H9 (cell line): ENCODE measurements at regions not wholly inside any gene's neighbourhood (a gene's known extent, or its start where the extent isn't known, plus 50 kb on each side); places are given as distances from the start of the nearest gene placed in this dataset.

Source experiments
- DNase-seq: peaks from one replicate; pipeline ENCODE4 v3.0.0-alpha.2; 2017
- H2AFZ ChIP-seq: one replicate; pipeline ENCODE4 v1.6.1; 2013; ENCODE audit warnings: mild to moderate bottlenecking, low read length, control low read depth, moderate library complexity
- H2AK5ac ChIP-seq: 2 replicates; pipeline ENCODE4 v1.6.1; 2013; ENCODE audit warnings: low read length, control low read depth, mixed read lengths; ENCODE audit not compliant: insufficient read length
- H2BK120ac ChIP-seq: one replicate; pipeline ENCODE4 v1.6.1; 2013; ENCODE audit warnings: low read depth, mild to moderate bottlenecking, low read length, control low read depth, inconsistent platforms; ENCODE audit not compliant: poor library complexity, severe bottlenecking
- H2BK12ac ChIP-seq: 2 replicates; pipeline ENCODE4 v1.6.1; 2013; ENCODE audit warnings: low read length, control low read depth, mixed read lengths, low read depth; ENCODE audit not compliant: insufficient read length
- H2BK15ac ChIP-seq: 2 replicates; pipeline ENCODE4 v1.6.1; 2013; ENCODE audit warnings: low read depth, low read length, control low read depth
- H2BK20ac ChIP-seq: one replicate; pipeline ENCODE4 v1.6.1; 2013; ENCODE audit warnings: low read depth, mild to moderate bottlenecking, low read length, control low read depth, inconsistent platforms; ENCODE audit not compliant: poor library complexity, severe bottlenecking
- H2BK5ac ChIP-seq: 2 replicates; pipeline ENCODE4 v1.6.1; 2013; ENCODE audit warnings: low read length, control low read depth, mixed read lengths; ENCODE audit not compliant: insufficient read length
- H3K14ac ChIP-seq: 2 replicates; pipeline ENCODE4 v1.6.1; 2013; ENCODE audit warnings: low read length, control low read depth; ENCODE audit not compliant: insufficient read depth
- H3K18ac ChIP-seq: 2 replicates; pipeline ENCODE4 v1.6.1; 2013; ENCODE audit warnings: low read depth, mild to moderate bottlenecking, mixed read lengths, low read length, control low read depth; ENCODE audit not compliant: insufficient read length
- H3K23ac ChIP-seq: 2 replicates; pipeline ENCODE4 v1.6.1; 2013; ENCODE audit warnings: low read length, control low read depth, mixed read lengths, low read depth; ENCODE audit not compliant: insufficient read length
- H3K23me2 ChIP-seq: 2 replicates; pipeline ENCODE4 v1.6.1; 2013; ENCODE audit warnings: low read depth, mild to moderate bottlenecking, mixed read lengths, low read length, control low read depth; ENCODE audit not compliant: insufficient read length, poor library complexity, severe bottlenecking
- H3K27ac ChIP-seq: 2 replicates; pipeline ENCODE4 v1.5.1; 2013; ENCODE audit warnings: low read length, control low read depth, mixed read lengths, low read depth; ENCODE audit not compliant: insufficient read length
- H3K27me3 ChIP-seq: 2 replicates; pipeline ENCODE4 v1.6.1; 2013; ENCODE audit warnings: low read length, control low read depth, inconsistent platforms; ENCODE audit not compliant: insufficient read depth
- H3K4ac ChIP-seq: 2 replicates; pipeline ENCODE4 v1.6.1; 2013; ENCODE audit warnings: low read depth, mild to moderate bottlenecking, control low read depth, inconsistent platforms, low read length, moderate library complexity
- H3K4me1 ChIP-seq: 2 replicates; pipeline ENCODE4 v1.6.1; 2013; ENCODE audit warnings: low read length, control low read depth, inconsistent platforms; ENCODE audit not compliant: insufficient read depth
- H3K4me2 ChIP-seq: 2 replicates; pipeline ENCODE4 v1.6.1; 2013; ENCODE audit warnings: low read length, control low read depth, mixed read lengths; ENCODE audit not compliant: insufficient read length, insufficient read depth
- H3K56ac ChIP-seq: 2 replicates; pipeline ENCODE4 v1.6.1; 2013; ENCODE audit warnings: low read depth, mild to moderate bottlenecking, mixed read lengths, low read length, control low read depth; ENCODE audit not compliant: insufficient read length
- H3K79me1 ChIP-seq: 2 replicates; pipeline ENCODE4 v1.6.1; 2013; ENCODE audit warnings: low read depth, mild to moderate bottlenecking, moderate library complexity, low read length, control low read depth, inconsistent platforms; ENCODE audit not compliant: insufficient read depth, poor library complexity, severe bottlenecking
- H3K79me2 ChIP-seq: 2 replicates; pipeline ENCODE4 v1.6.1; 2013; ENCODE audit warnings: low read length, control low read depth, inconsistent platforms; ENCODE audit not compliant: insufficient read depth
- H3K9ac ChIP-seq: 2 replicates; pipeline ENCODE4 v1.6.1; 2013; ENCODE audit warnings: low read length, control low read depth, mixed read lengths; ENCODE audit not compliant: insufficient read length; ENCODE audit errors: extremely low read depth
- H3K9me3 ChIP-seq: one replicate; pipeline ENCODE4 v1.6.1; 2013; ENCODE audit warnings: low read depth, low read length, inconsistent platforms; ENCODE audit not compliant: control insufficient read depth
- H3T11ph ChIP-seq: one replicate; pipeline ENCODE4 v1.6.1; 2013; ENCODE audit warnings: mild to moderate bottlenecking, low read length, control low read depth, inconsistent platforms
- H4K20me1 ChIP-seq: one replicate; pipeline ENCODE4 v1.6.1; 2013; ENCODE audit not compliant: control insufficient read depth, insufficient read length, insufficient read depth
- H4K5ac ChIP-seq: 2 replicates; pipeline ENCODE4 v1.6.1; 2013; ENCODE audit warnings: low read depth, mild to moderate bottlenecking, mixed read lengths, low read length, control low read depth; ENCODE audit not compliant: insufficient read length
- H4K8ac ChIP-seq: replicated peaks from 2 replicates; pipeline ENCODE4 v1.6.1; 2013; ENCODE audit warnings: low read length, control low read depth, mixed read lengths, low read depth; ENCODE audit not compliant: insufficient read length
- H4K91ac ChIP-seq: 2 replicates; pipeline ENCODE4 v1.6.1; 2013; ENCODE audit warnings: low read depth, mild to moderate bottlenecking, moderate library complexity, mixed read lengths, low read length, control low read depth; ENCODE audit not compliant: insufficient read length
- H3K27ac Mint-ChIP-seq, 3 experiments: 2 replicates in 2 of 3; 3 replicates in 1 of 3; pipeline ENCODE4 v1.8.0; 2020 to 2021; ENCODE audit warnings: mixed read lengths in 3 of 3, mild to moderate bottlenecking in 1 of 3, moderate library complexity in 1 of 3
- H3K27me3 Mint-ChIP-seq: 2 replicates; pipeline ENCODE4 v1.8.0; 2021; ENCODE audit warnings: low read depth, mild to moderate bottlenecking, moderate library complexity, mixed read lengths
- H3K36me3 Mint-ChIP-seq, 3 experiments: 2 replicates in 2 of 3; 3 replicates in 1 of 3; pipeline ENCODE4 v1.8.0; 2020 to 2021; ENCODE audit warnings: low read depth in 3 of 3, mixed read lengths in 3 of 3; ENCODE audit not compliant: insufficient read depth in 1 of 3
- H3K4me1 Mint-ChIP-seq, 2 experiments: 2 replicates each; pipeline ENCODE4 v1.8.0; 2020; ENCODE audit warnings: mixed read lengths in 2 of 2
- H3K4me3 Mint-ChIP-seq, 2 experiments: 2 replicates in 1 of 2; 3 replicates in 1 of 2; pipeline ENCODE4 v1.8.0; 2020 to 2021; ENCODE audit warnings: mild to moderate bottlenecking in 2 of 2, mixed read lengths in 2 of 2, moderate library complexity in 1 of 2
- H3K9me3 Mint-ChIP-seq, 2 experiments: 2 replicates in 1 of 2; 3 replicates in 1 of 2; pipeline ENCODE4 v1.8.0; 2020; ENCODE audit warnings: mild to moderate bottlenecking in 2 of 2, mixed read lengths in 2 of 2, moderate library complexity in 1 of 2
- WGBS: extraction: QIAGEN DNeasy Blood & Tissue Kit; methylation state at CpG from one replicate; pipeline ENCODE4 v1.1.7; 2013; ENCODE audit warnings: missing lambda C conversion rate, low lambda C conversion rate, mixed read lengths; ENCODE audit not compliant: insufficient read length; ENCODE audit errors: extremely low coverage; 5-methylcytosine and 5-hydroxymethylcytosine counted together
- TF ChIP-seq, protein P1 (sequence below): fragments of 200-600 bp; sonication (generic); conservative IDR thresholded peaks from 3 replicates; pipeline ENCODE4 v1.8.0; 2021; ENCODE audit warnings: antibody characterized with exemption, mild to moderate bottlenecking

DNA sequence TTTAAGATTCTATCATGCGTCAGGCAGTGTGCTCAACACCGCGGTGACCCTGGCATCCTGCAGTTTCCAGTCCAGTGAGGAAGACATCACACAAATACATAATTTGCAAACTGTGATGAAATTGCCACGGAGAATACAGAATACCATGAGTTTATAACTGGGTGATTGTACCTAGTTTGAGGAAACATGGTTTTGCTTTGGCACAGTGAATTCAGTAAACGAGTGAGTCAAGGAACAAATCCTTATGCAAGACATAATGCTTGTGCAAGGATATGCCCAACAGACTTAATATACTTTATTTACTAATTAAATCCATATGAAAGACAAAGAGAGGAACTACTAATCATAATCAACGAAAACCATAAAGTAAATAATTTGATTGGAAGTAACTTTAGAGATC is 311.8 kb upstream of the TMTC1 start:
- Histone ChIP-seq H3K27ac (no peak overlapping the region), H3K23ac (no peak overlapping the region), H2BK12ac (no peak overlapping the region), H4K91ac (no peak overlapping the region), H3K14ac (no peak overlapping the region), H2BK120ac (no peak overlapping the region), H3K4me1 (no peaks in the 10 kb centered on the region; the same call in 1 of the 2 replicates), H3K79me1 (no peaks in the 10 kb centered on the region), H3K27me3 (no peaks in the 10 kb centered on the region), H3K79me2 (no peaks in the 10 kb centered on the region), H4K20me1 (no peaks in the 10 kb centered on the region), H3K56ac (no peak overlapping the region), H3K4me2 (no peak overlapping the region), H2BK5ac (no peak overlapping the region), H3K9ac (no peak overlapping the region), H4K5ac (no peak overlapping the region), H3T11ph (no peak overlapping the region), H2AK5ac (no peak overlapping the region), H2BK15ac (no peak overlapping the region), H2AFZ (no peak overlapping the region), H3K4ac (no peak overlapping the region), H3K18ac (no peak overlapping the region), H3K9me3 (no peaks in the 10 kb centered on the region), H4K8ac (no peak overlapping the region), H2BK20ac (no peak overlapping the region), H3K23me2 (no peaks in the 10 kb centered on the region)
- Mint-ChIP-seq H3K27ac (no peak overlapping the region), H3K4me3 (no peak overlapping the region), H3K36me3 (no peaks in the 10 kb centered on the region), H3K4me1 (peaks cover 30 to 32% of the 10 kb centered on the region in 2 experiments), H3K27me3 (no peaks in the 10 kb centered on the region), H3K9me3 (no peaks in the 10 kb centered on the region)
- TF ChIP-seq, protein P1, sequence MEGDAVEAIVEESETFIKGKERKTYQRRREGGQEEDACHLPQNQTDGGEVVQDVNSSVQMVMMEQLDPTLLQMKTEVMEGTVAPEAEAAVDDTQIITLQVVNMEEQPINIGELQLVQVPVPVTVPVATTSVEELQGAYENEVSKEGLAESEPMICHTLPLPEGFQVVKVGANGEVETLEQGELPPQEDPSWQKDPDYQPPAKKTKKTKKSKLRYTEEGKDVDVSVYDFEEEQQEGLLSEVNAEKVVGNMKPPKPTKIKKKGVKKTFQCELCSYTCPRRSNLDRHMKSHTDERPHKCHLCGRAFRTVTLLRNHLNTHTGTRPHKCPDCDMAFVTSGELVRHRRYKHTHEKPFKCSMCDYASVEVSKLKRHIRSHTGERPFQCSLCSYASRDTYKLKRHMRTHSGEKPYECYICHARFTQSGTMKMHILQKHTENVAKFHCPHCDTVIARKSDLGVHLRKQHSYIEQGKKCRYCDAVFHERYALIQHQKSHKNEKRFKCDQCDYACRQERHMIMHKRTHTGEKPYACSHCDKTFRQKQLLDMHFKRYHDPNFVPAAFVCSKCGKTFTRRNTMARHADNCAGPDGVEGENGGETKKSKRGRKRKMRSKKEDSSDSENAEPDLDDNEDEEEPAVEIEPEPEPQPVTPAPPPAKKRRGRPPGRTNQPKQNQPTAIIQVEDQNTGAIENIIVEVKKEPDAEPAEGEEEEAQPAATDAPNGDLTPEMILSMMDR = no peak
- no peak for DNase-seq
- WGBS = no CpG with 5 or more reads among the region's 6 CpGs
